Tibial artery (tissue), 4 donors: ENCODE measurements at regions not wholly inside any gene's neighbourhood (a gene's known extent, or its start where the extent isn't known, plus 50 kb on each side); places are given as distances from the start of the nearest gene placed in this dataset.

Experiments used
- DNase-seq, 2 donors: peaks; one replicate each; pipeline ENCODE4 v3.0.0-alpha.2; 2019
- H3K27ac ChIP-seq, 2 donors: fragments of 200-600 bp; sonication (generic) in 1 of 2; 1 replicate in 1 of 2; 2 replicates in 1 of 2; pipeline ENCODE4 v1.5.1; 2018 to 2019; ENCODE audit warnings: mild to moderate bottlenecking in 1 of 2
- H3K27me3 ChIP-seq, 2 donors: fragments of 200-600 bp; sonication (generic) in 1 of 2; one replicate each; pipeline versions ENCODE4 v1.5.1 to v1.6.0; 2016 to 2019
- H3K36me3 ChIP-seq, 3 donors: fragments of 200-600 bp; sonication (generic) in 2 of 3; one replicate each; pipeline ENCODE4 v1.5.1; 2016 to 2019; ENCODE audit warnings: mild to moderate bottlenecking in 2 of 3
- H3K4me1 ChIP-seq, 4 donors: fragments of 200-600 bp; sonication (generic) in 2 of 4; 1 replicate in 3 of 4; 2 replicates in 1 of 4; pipeline ENCODE4 v1.5.1; 2016 to 2019
- H3K4me3 ChIP-seq, 2 donors: fragments of 200-600 bp; sonication (generic) in 1 of 2; 1 replicate in 1 of 2; 2 replicates in 1 of 2; pipeline ENCODE4 v1.5.1; 2018 to 2019; ENCODE audit warnings: mild to moderate bottlenecking in 2 of 2
- H3K9me3 ChIP-seq, 3 donors: fragments of 200-600 bp; sonication (generic) in 1 of 3; one replicate each; pipeline ENCODE4 v1.5.1; 2016 to 2019
- intact Hi-C: fragments of 100-400 bp; cut with DNase I; formaldehyde crosslinking; loops from one replicate; pipeline ENCODE4 v1.15.0; 2023; ENCODE audit warnings: low total_unique reads
- TF ChIP-seq, protein P1 (sequence below), 2 experiments: fragments of 200-600 bp in 1 of 2; fragments of 450-650 bp in 1 of 2; IDR thresholded peaks; one replicate each; pipeline ENCODE4 v1.5.1; 2017 to 2019; ENCODE audit warnings: antibody characterized with exemption in 2 of 2, mild to moderate bottlenecking in 1 of 2, moderate library complexity in 1 of 2

DNA sequence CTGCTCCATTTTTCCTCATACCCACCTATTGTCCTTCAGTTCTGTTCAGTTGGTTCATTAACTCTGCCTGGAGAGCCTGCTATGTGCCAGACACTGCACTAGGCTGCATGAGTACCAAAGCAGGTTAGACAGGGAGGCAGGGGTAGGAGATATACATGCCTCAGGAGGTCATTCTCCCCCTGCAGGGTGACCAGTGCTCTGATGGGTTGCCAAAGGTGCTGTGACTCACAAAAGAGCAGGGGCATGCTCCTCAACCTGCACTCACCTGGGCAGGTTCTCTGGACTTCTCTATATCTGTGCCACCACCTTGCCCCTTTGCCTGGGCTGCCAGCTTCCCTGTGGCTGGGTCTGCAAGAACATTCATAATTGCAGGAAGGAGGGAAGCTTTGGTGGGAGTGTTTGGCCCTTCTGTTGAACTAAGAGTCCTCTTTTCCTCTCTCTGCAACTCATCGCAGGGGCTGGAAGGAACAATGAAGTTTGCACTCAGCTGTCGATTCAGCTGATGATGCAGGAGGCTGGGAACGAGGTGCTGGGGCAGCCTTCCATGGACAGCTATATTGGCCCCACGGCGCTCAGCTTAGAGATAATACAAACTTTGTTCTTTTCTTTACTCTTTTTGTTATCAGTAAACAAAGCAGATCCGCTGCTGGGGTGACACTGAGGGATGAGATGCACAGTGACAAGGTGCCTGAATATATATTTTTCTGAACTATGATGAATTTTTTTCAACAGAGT, 356.4 kb upstream of the PLXNA2 start:
- intact Hi-C loops = no loop called here
- peaks cover 0 to 7% (median 0%) of the 10 kb centered on the region in 4 donors for H3K4me1 ChIP-seq
- TF ChIP-seq, protein P1, sequence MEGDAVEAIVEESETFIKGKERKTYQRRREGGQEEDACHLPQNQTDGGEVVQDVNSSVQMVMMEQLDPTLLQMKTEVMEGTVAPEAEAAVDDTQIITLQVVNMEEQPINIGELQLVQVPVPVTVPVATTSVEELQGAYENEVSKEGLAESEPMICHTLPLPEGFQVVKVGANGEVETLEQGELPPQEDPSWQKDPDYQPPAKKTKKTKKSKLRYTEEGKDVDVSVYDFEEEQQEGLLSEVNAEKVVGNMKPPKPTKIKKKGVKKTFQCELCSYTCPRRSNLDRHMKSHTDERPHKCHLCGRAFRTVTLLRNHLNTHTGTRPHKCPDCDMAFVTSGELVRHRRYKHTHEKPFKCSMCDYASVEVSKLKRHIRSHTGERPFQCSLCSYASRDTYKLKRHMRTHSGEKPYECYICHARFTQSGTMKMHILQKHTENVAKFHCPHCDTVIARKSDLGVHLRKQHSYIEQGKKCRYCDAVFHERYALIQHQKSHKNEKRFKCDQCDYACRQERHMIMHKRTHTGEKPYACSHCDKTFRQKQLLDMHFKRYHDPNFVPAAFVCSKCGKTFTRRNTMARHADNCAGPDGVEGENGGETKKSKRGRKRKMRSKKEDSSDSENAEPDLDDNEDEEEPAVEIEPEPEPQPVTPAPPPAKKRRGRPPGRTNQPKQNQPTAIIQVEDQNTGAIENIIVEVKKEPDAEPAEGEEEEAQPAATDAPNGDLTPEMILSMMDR (IDR thresholded peaks at IDR 0.05) = no peak
- H3K36me3 ChIP-seq = no peaks in the 10 kb centered on the region
- H3K27ac ChIP-seq = no peak overlapping the region
- no peaks in the 10 kb centered on the region for H3K9me3 ChIP-seq
- no peaks in the 10 kb centered on the region for H3K27me3 ChIP-seq
- no peak for DNase-seq
- H3K4me3 ChIP-seq = no peak overlapping the region

DNA sequence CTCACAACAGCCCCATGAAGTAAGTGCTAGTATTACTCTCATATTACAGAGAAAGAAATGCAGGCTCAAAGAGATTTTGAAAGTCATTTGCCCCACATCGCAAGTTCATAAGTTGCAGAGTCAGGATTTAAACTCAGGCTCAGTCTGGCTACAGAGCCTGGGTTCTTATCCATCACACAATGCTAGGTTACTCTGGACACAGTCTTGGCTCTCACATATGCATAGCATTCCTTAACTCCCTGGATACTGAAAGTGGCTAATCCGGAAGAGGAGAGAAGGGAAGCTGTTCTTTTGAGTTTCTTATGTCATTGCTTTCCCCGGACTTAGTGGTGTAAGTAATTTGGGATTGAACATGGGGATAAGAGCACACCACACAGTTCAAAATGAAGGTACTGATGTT, 357.4 kb upstream of the PLXNA2 start:
- TF ChIP-seq, protein P1 (IDR thresholded peaks at IDR 0.05) = no peak
- Histone ChIP-seq H3K27ac (no peak overlapping the region), H3K9me3 (no peaks in the 10 kb centered on the region), H3K27me3 (no peaks in the 10 kb centered on the region), H3K4me3 (no peak overlapping the region), H3K4me1 (peaks cover 0 to 7% (median 0%) of the 10 kb centered on the region in 4 donors), H3K36me3 (no peaks in the 10 kb centered on the region)
- DNase-seq = no peak
- intact Hi-C loops = no loop called here

DNA sequence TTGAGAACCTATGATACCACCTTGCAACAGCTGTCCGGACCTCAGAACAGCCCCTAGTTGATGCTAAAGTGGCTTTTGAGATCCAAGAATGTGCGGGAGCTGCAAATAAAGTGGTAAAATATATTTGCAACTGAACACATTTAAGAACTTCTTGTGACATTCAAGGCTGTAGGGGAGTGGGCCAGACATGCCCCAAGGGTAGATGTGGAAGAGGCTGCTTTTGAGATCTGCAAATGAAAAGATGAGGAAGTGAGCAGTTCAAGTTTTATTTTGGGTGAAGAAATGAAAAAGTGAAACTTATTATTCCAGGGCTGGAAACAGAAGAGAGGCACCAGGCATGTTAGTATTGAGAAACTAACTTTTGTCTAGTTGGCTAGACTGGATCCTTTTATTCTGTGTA, 359.5 kb upstream of the PLXNA2 start:
- DNase-seq = no peak
- TF ChIP-seq, protein P1 (IDR thresholded peaks at IDR 0.05) = no peak
- Histone ChIP-seq H3K27me3 (no peaks in the 10 kb centered on the region), H3K9me3 (no peaks in the 10 kb centered on the region), H3K27ac (no peak overlapping the region), H3K4me3 (no peak overlapping the region), H3K36me3 (no peaks in the 10 kb centered on the region), H3K4me1 (peaks cover 0 to 7% (median 0%) of the 10 kb centered on the region in 4 donors)
- intact Hi-C loops = no loop called here

DNA sequence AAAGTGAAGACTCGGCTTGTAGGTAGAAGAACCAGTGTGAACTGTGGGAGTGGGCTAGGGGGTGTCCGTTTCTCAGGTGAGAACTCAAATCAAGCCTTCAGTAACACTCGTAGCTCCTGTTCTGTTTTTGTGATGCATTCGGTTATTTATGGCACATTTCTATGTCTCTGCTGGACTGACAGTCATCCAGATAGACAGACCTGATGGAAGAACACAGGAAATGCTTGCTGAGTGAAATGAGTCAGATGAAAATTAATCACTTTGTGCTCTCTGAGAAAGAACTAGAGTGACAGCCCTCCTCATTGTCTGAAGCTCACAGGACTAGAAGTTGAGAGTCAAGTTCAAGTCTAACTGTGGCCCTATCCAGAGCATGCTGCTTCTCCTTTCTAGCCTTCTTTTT, 360.1 kb upstream of the PLXNA2 start:
- Histone ChIP-seq H3K4me3 (no peak overlapping the region), H3K27me3 (no peaks in the 10 kb centered on the region), H3K4me1 (peaks cover 0 to 7% (median 0%) of the 10 kb centered on the region in 4 donors), H3K27ac (no peak overlapping the region), H3K36me3 (no peaks in the 10 kb centered on the region), H3K9me3 (no peaks in the 10 kb centered on the region)
- intact Hi-C loops = no loop called here
- TF ChIP-seq, protein P1 (IDR thresholded peaks at IDR 0.05) = no peak
- no peak for DNase-seq

DNA sequence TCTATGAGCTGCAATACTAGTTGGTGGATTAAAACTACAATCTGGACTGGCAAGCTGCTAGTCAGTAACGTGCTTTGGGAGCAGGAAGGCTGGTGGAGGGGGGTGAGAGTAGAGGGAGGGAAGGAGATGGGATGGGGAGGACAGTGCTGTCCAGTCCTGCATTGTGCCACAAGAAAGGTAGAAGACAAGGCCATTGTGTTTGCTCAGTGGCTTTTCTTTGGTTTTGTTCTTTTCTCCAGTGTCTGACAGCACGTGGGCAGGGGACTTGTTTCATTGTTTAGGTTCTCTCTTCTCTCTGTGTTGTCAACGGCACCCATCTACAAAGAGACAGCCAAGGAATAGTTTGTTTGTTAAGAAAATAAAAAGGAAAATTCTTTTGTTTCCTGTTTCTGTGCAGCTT, 362.8 kb upstream of the PLXNA2 start:
- no peaks in the 10 kb centered on the region for H3K36me3 ChIP-seq
- no peak overlapping the region for H3K4me3 ChIP-seq
- H3K27ac ChIP-seq = no peak overlapping the region
- DNase-seq = no peak
- no peaks in the 10 kb centered on the region for H3K9me3 ChIP-seq
- TF ChIP-seq, protein P1 (IDR thresholded peaks at IDR 0.05) = no peak
- H3K4me1 ChIP-seq = no peaks in the 10 kb centered on the region
- H3K27me3 ChIP-seq = no peaks in the 10 kb centered on the region
- intact Hi-C loops = no loop called here
